H9 (cell line): ENCODE measurements at regions not wholly inside any gene's neighbourhood (a gene's known extent, or its start where the extent isn't known, plus 50 kb on each side); places are given as distances from the start of the nearest gene placed in this dataset.

Experiments
- DNase-seq: peaks from one replicate; pipeline ENCODE4 v3.0.0-alpha.2; 2017
- H2AFZ ChIP-seq: one replicate; pipeline ENCODE4 v1.6.1; 2013; ENCODE audit warnings: mild to moderate bottlenecking, low read length, control low read depth, moderate library complexity
- H2AK5ac ChIP-seq: 2 replicates; pipeline ENCODE4 v1.6.1; 2013; ENCODE audit warnings: low read length, control low read depth, mixed read lengths; ENCODE audit not compliant: insufficient read length
- H2BK120ac ChIP-seq: one replicate; pipeline ENCODE4 v1.6.1; 2013; ENCODE audit warnings: low read depth, mild to moderate bottlenecking, low read length, control low read depth, inconsistent platforms; ENCODE audit not compliant: poor library complexity, severe bottlenecking
- H2BK12ac ChIP-seq: 2 replicates; pipeline ENCODE4 v1.6.1; 2013; ENCODE audit warnings: low read length, control low read depth, mixed read lengths, low read depth; ENCODE audit not compliant: insufficient read length
- H2BK15ac ChIP-seq: 2 replicates; pipeline ENCODE4 v1.6.1; 2013; ENCODE audit warnings: low read depth, low read length, control low read depth
- H2BK20ac ChIP-seq: one replicate; pipeline ENCODE4 v1.6.1; 2013; ENCODE audit warnings: low read depth, mild to moderate bottlenecking, low read length, control low read depth, inconsistent platforms; ENCODE audit not compliant: poor library complexity, severe bottlenecking
- H2BK5ac ChIP-seq: 2 replicates; pipeline ENCODE4 v1.6.1; 2013; ENCODE audit warnings: low read length, control low read depth, mixed read lengths; ENCODE audit not compliant: insufficient read length
- H3K14ac ChIP-seq: 2 replicates; pipeline ENCODE4 v1.6.1; 2013; ENCODE audit warnings: low read length, control low read depth; ENCODE audit not compliant: insufficient read depth
- H3K18ac ChIP-seq: 2 replicates; pipeline ENCODE4 v1.6.1; 2013; ENCODE audit warnings: low read depth, mild to moderate bottlenecking, mixed read lengths, low read length, control low read depth; ENCODE audit not compliant: insufficient read length
- H3K23ac ChIP-seq: 2 replicates; pipeline ENCODE4 v1.6.1; 2013; ENCODE audit warnings: low read length, control low read depth, mixed read lengths, low read depth; ENCODE audit not compliant: insufficient read length
- H3K23me2 ChIP-seq: 2 replicates; pipeline ENCODE4 v1.6.1; 2013; ENCODE audit warnings: low read depth, mild to moderate bottlenecking, mixed read lengths, low read length, control low read depth; ENCODE audit not compliant: insufficient read length, poor library complexity, severe bottlenecking
- H3K27ac ChIP-seq: 2 replicates; pipeline ENCODE4 v1.5.1; 2013; ENCODE audit warnings: low read length, control low read depth, mixed read lengths, low read depth; ENCODE audit not compliant: insufficient read length
- H3K27me3 ChIP-seq: 2 replicates; pipeline ENCODE4 v1.6.1; 2013; ENCODE audit warnings: low read length, control low read depth, inconsistent platforms; ENCODE audit not compliant: insufficient read depth
- H3K4ac ChIP-seq: 2 replicates; pipeline ENCODE4 v1.6.1; 2013; ENCODE audit warnings: low read depth, mild to moderate bottlenecking, control low read depth, inconsistent platforms, low read length, moderate library complexity
- H3K4me1 ChIP-seq: 2 replicates; pipeline ENCODE4 v1.6.1; 2013; ENCODE audit warnings: low read length, control low read depth, inconsistent platforms; ENCODE audit not compliant: insufficient read depth
- H3K4me2 ChIP-seq: 2 replicates; pipeline ENCODE4 v1.6.1; 2013; ENCODE audit warnings: low read length, control low read depth, mixed read lengths; ENCODE audit not compliant: insufficient read length, insufficient read depth
- H3K56ac ChIP-seq: 2 replicates; pipeline ENCODE4 v1.6.1; 2013; ENCODE audit warnings: low read depth, mild to moderate bottlenecking, mixed read lengths, low read length, control low read depth; ENCODE audit not compliant: insufficient read length
- H3K79me1 ChIP-seq: 2 replicates; pipeline ENCODE4 v1.6.1; 2013; ENCODE audit warnings: low read depth, mild to moderate bottlenecking, moderate library complexity, low read length, control low read depth, inconsistent platforms; ENCODE audit not compliant: insufficient read depth, poor library complexity, severe bottlenecking
- H3K79me2 ChIP-seq: 2 replicates; pipeline ENCODE4 v1.6.1; 2013; ENCODE audit warnings: low read length, control low read depth, inconsistent platforms; ENCODE audit not compliant: insufficient read depth
- H3K9ac ChIP-seq: 2 replicates; pipeline ENCODE4 v1.6.1; 2013; ENCODE audit warnings: low read length, control low read depth, mixed read lengths; ENCODE audit not compliant: insufficient read length; ENCODE audit errors: extremely low read depth
- H3K9me3 ChIP-seq: one replicate; pipeline ENCODE4 v1.6.1; 2013; ENCODE audit warnings: low read depth, low read length, inconsistent platforms; ENCODE audit not compliant: control insufficient read depth
- H3T11ph ChIP-seq: one replicate; pipeline ENCODE4 v1.6.1; 2013; ENCODE audit warnings: mild to moderate bottlenecking, low read length, control low read depth, inconsistent platforms
- H4K20me1 ChIP-seq: one replicate; pipeline ENCODE4 v1.6.1; 2013; ENCODE audit not compliant: control insufficient read depth, insufficient read length, insufficient read depth
- H4K5ac ChIP-seq: 2 replicates; pipeline ENCODE4 v1.6.1; 2013; ENCODE audit warnings: low read depth, mild to moderate bottlenecking, mixed read lengths, low read length, control low read depth; ENCODE audit not compliant: insufficient read length
- H4K8ac ChIP-seq: replicated peaks from 2 replicates; pipeline ENCODE4 v1.6.1; 2013; ENCODE audit warnings: low read length, control low read depth, mixed read lengths, low read depth; ENCODE audit not compliant: insufficient read length
- H4K91ac ChIP-seq: 2 replicates; pipeline ENCODE4 v1.6.1; 2013; ENCODE audit warnings: low read depth, mild to moderate bottlenecking, moderate library complexity, mixed read lengths, low read length, control low read depth; ENCODE audit not compliant: insufficient read length
- H3K27ac Mint-ChIP-seq, 3 experiments: 2 replicates in 2 of 3; 3 replicates in 1 of 3; pipeline ENCODE4 v1.8.0; 2020 to 2021; ENCODE audit warnings: mixed read lengths in 3 of 3, mild to moderate bottlenecking in 1 of 3, moderate library complexity in 1 of 3
- H3K27me3 Mint-ChIP-seq: 2 replicates; pipeline ENCODE4 v1.8.0; 2021; ENCODE audit warnings: low read depth, mild to moderate bottlenecking, moderate library complexity, mixed read lengths
- H3K36me3 Mint-ChIP-seq, 3 experiments: 2 replicates in 2 of 3; 3 replicates in 1 of 3; pipeline ENCODE4 v1.8.0; 2020 to 2021; ENCODE audit warnings: low read depth in 3 of 3, mixed read lengths in 3 of 3; ENCODE audit not compliant: insufficient read depth in 1 of 3
- H3K4me1 Mint-ChIP-seq, 2 experiments: 2 replicates each; pipeline ENCODE4 v1.8.0; 2020; ENCODE audit warnings: mixed read lengths in 2 of 2
- H3K4me3 Mint-ChIP-seq, 2 experiments: 2 replicates in 1 of 2; 3 replicates in 1 of 2; pipeline ENCODE4 v1.8.0; 2020 to 2021; ENCODE audit warnings: mild to moderate bottlenecking in 2 of 2, mixed read lengths in 2 of 2, moderate library complexity in 1 of 2
- H3K9me3 Mint-ChIP-seq, 2 experiments: 2 replicates in 1 of 2; 3 replicates in 1 of 2; pipeline ENCODE4 v1.8.0; 2020; ENCODE audit warnings: mild to moderate bottlenecking in 2 of 2, mixed read lengths in 2 of 2, moderate library complexity in 1 of 2
- CTCF ChIP-seq: fragments of 200-600 bp; sonication (generic); conservative IDR thresholded peaks from 3 replicates; pipeline ENCODE4 v1.8.0; 2021; ENCODE audit warnings: antibody characterized with exemption, mild to moderate bottlenecking
- WGBS: extraction: QIAGEN DNeasy Blood & Tissue Kit; methylation state at CpG from one replicate; pipeline ENCODE4 v1.1.7; 2013; ENCODE audit warnings: missing lambda C conversion rate, low lambda C conversion rate, mixed read lengths; ENCODE audit not compliant: insufficient read length; ENCODE audit errors: extremely low coverage; 5-methylcytosine and 5-hydroxymethylcytosine counted together

- Histone ChIP-seq H3K79me1 (no peaks in the 10 kb centered on the region), H3K18ac (no peak overlapping the region), H3K23ac (no peak overlapping the region), H2AK5ac (no peak overlapping the region), H3K79me2 (no peaks in the 10 kb centered on the region), H3K27me3 (no peaks in the 10 kb centered on the region), H2BK20ac (no peak overlapping the region), H2BK5ac (no peak overlapping the region), H4K8ac (no peak overlapping the region), H3K9ac (no peak overlapping the region), H4K91ac (no peak overlapping the region), H2BK12ac (no peak overlapping the region), H3K56ac (no peak overlapping the region), H2AFZ (no peak overlapping the region), H3T11ph (no peak overlapping the region), H3K4me2 (no peak overlapping the region), H4K20me1 (no peaks in the 10 kb centered on the region), H3K14ac (no peak overlapping the region), H2BK120ac (no peak overlapping the region), H4K5ac (no peak overlapping the region), H3K4ac (no peak overlapping the region), H3K4me1 (no peaks in the 10 kb centered on the region), H3K27ac (no peak overlapping the region), H3K23me2 (no peaks in the 10 kb centered on the region), H3K9me3 (no peaks in the 10 kb centered on the region), H2BK15ac (no peak overlapping the region)
- H3K4me1 Mint-ChIP-seq: no peaks in the 10 kb centered on the region
- no peak overlapping the region for H3K4me3 Mint-ChIP-seq
- no peak overlapping the region for H3K27ac Mint-ChIP-seq
- H3K36me3 Mint-ChIP-seq: no peaks in the 10 kb centered on the region
- peaks cover 0 to 4% of the 10 kb centered on the region in 2 experiments; a peak in 1 of 5 replicates for H3K9me3 Mint-ChIP-seq
- no CpG with 5 or more reads among the region's 3 CpGs for WGBS
- no peaks in the 10 kb centered on the region for H3K27me3 Mint-ChIP-seq
- no peak for TF ChIP-seq CTCF
- DNase-seq: no peak
These were observed 1083.2 kb downstream of the FLRT2 start for GRCh38 chr14:86613126-86613525.
